Kidney (tissue), 13 donors: ENCODE measurements at regions not wholly inside any gene's neighbourhood (a gene's known extent, or its start where the extent isn't known, plus 50 kb on each side); places are given as distances from the start of the nearest gene placed in this dataset.

Experiments used
- DNase-seq, 5 donors: peaks; one replicate each; pipeline ENCODE4 v3.0.0-alpha.2; 2013 to 2020
- FAIRE-seq: peaks from 2 replicates; lab custom pipeline; 2012; peaks lifted over from hg19 to GRCh38; lab: Jason Lieb, UNC
- H3K27ac ChIP-seq, 2 donors: one replicate each; pipeline ENCODE4 v1.7.0; 2013; ENCODE audit warnings: low read depth in 2 of 2, low read length in 2 of 2, inconsistent platforms in 1 of 2
- H3K27me3 ChIP-seq: one replicate; pipeline ENCODE4 v1.7.1; 2013; ENCODE audit warnings: low read length, inconsistent platforms; ENCODE audit not compliant: control insufficient read depth, insufficient read depth
- H3K36me3 ChIP-seq, 3 donors: one replicate each; pipeline versions ENCODE4 v1.7.0 to v1.7.1; 2013; ENCODE audit warnings: low read length in 3 of 3, control low read depth in 1 of 3, inconsistent platforms in 1 of 3; ENCODE audit not compliant: insufficient read depth in 3 of 3, control insufficient read depth in 2 of 3
- H3K4me1 ChIP-seq, 3 donors: one replicate each; pipeline versions ENCODE4 v1.7.0 to v1.7.1; 2013; ENCODE audit warnings: low read length in 3 of 3, inconsistent platforms in 1 of 3, low read depth in 1 of 3; ENCODE audit not compliant: control insufficient read depth in 2 of 3, insufficient read depth in 2 of 3
- H3K4me3 ChIP-seq, 3 donors: one replicate each; pipeline versions ENCODE4 v1.7.0 to v1.8.1; 2013; ENCODE audit warnings: low read length in 3 of 3, control low read depth in 1 of 3, inconsistent platforms in 1 of 3
- H3K9ac ChIP-seq, 3 donors: one replicate each; pipeline versions ENCODE4 v1.7.0 to v1.7.1; 2013; ENCODE audit warnings: low read length in 3 of 3, control low read depth in 1 of 3, inconsistent platforms in 1 of 3
- H3K9me3 ChIP-seq, 3 donors: one replicate each; pipeline versions ENCODE4 v1.7.0 to v1.7.1; 2013; ENCODE audit warnings: low read length in 3 of 3, control low read depth in 1 of 3, inconsistent platforms in 1 of 3; ENCODE audit not compliant: control insufficient read depth in 2 of 3, insufficient read depth in 1 of 3
- CTCF ChIP-seq: IDR thresholded peaks from 3 replicates; pipeline ENCODE4 v1.5.1; 2012; ENCODE audit warnings: mild to moderate bottlenecking, moderate library complexity, borderline replicate concordance; ENCODE audit not compliant: insufficient read depth; ENCODE audit errors: extremely low read depth
- intact Hi-C: fragments of 100-400 bp; cut with DNase I; formaldehyde crosslinking; loops from one replicate; pipeline ENCODE4 v1.11.1; 2022
- donor health status: control.
- donor health status: control.
- donor health status: control.
- donor health status: control.
- donor health status: control.
- donor health status: DM: yes; HTN: yes; CAD: no.
- donor health status: Normal renal cell carcinoma (clear cell type).

- no peaks in the 10 kb centered on the region for H3K27me3 ChIP-seq
- FAIRE-seq (no peak), DNase-seq (no peak)
- intact Hi-C loops, result no loop called here
- no peaks in the 10 kb centered on the region for H3K36me3 ChIP-seq
- no peak overlapping the region for H3K27ac ChIP-seq
- H3K4me3 ChIP-seq, result no peak overlapping the region
- TF ChIP-seq CTCF, result no peak
- no peaks in the 10 kb centered on the region for H3K4me1 ChIP-seq
- no peak overlapping the region for H3K9ac ChIP-seq
- H3K9me3 ChIP-seq, result no peaks in the 10 kb centered on the region
Measured at GRCh38 chr2:216918088-216918680, 58.3 kb upstream of the TNP1 start.

GRCh38 chr2:216916956-216917650, 57.2 kb upstream of the TNP1 start:
- Histone ChIP-seq H3K27ac (no peak overlapping the region), H3K4me3 (no peak overlapping the region), H3K9me3 (no peaks in the 10 kb centered on the region), H3K4me1 (no peaks in the 10 kb centered on the region), H3K27me3 (no peaks in the 10 kb centered on the region), H3K36me3 (no peaks in the 10 kb centered on the region), H3K9ac (no peak overlapping the region)
- intact Hi-C loops, result no loop called here
- no peak for FAIRE-seq
- TF ChIP-seq CTCF, result no peak
- no peak for DNase-seq

GRCh38 chr2:216915557-216916150, 55.8 kb upstream of the TNP1 start:
- FAIRE-seq (no peak), DNase-seq (no peak)
- intact Hi-C loops, result no loop called here
- Histone ChIP-seq H3K36me3 (no peaks in the 10 kb centered on the region), H3K9me3 (no peaks in the 10 kb centered on the region), H3K27ac (no peak overlapping the region), H3K4me1 (no peaks in the 10 kb centered on the region), H3K27me3 (no peaks in the 10 kb centered on the region), H3K4me3 (no peak overlapping the region), H3K9ac (no peak overlapping the region)
- no peak for TF ChIP-seq CTCF
